BJ (cell line): ENCODE measurements at regions not wholly inside any gene's neighbourhood (a gene's known extent, or its start where the extent isn't known, plus 50 kb on each side); places are given as distances from the start of the nearest gene placed in this dataset.

Experiments
- CTCF ChIA-PET: fragments of 350-600 bp; formaldehyde crosslinking; extraction: SDS; loops from one replicate; lab custom pipeline; 2021; ENCODE audit warnings: antibody characterized with exemption, inconsistent platforms; lab: Yijun Ruan, JAX
- POLR2A ChIA-PET: fragments of 300-600 bp; sonication (Branson Sonifier 250); formaldehyde crosslinking; extraction: SDS; loops from one replicate; lab custom pipeline; 2021; ENCODE audit warnings: antibody characterized with exemption; lab: Charles Lee
- DNase-seq: peaks from one replicate; pipeline ENCODE4 v3.0.0-alpha.2; 2011; ENCODE audit warnings: low read depth
- H3K27me3 ChIP-seq: 2 replicates; pipeline ENCODE4 v1.6.0; 2011; ENCODE audit warnings: low read length; ENCODE audit not compliant: control insufficient read depth, insufficient read depth
- H3K36me3 ChIP-seq: 2 replicates; pipeline ENCODE4 v1.5.1; 2011; ENCODE audit warnings: low read length; ENCODE audit not compliant: control insufficient read depth, insufficient read depth
- H3K4me3 ChIP-seq: 2 replicates; pipeline ENCODE4 v1.5.1; 2011; ENCODE audit warnings: low read depth, mild to moderate bottlenecking, control low read depth, low read length
- TF ChIP-seq, protein P1 (sequence below): IDR thresholded peaks from 2 replicates; pipeline ENCODE4 v1.5.1; 2011; ENCODE audit warnings: low read depth, mild to moderate bottlenecking, control low read depth, inconsistent platforms, low read length, moderate library complexity; ENCODE audit not compliant: insufficient read depth

DNA sequence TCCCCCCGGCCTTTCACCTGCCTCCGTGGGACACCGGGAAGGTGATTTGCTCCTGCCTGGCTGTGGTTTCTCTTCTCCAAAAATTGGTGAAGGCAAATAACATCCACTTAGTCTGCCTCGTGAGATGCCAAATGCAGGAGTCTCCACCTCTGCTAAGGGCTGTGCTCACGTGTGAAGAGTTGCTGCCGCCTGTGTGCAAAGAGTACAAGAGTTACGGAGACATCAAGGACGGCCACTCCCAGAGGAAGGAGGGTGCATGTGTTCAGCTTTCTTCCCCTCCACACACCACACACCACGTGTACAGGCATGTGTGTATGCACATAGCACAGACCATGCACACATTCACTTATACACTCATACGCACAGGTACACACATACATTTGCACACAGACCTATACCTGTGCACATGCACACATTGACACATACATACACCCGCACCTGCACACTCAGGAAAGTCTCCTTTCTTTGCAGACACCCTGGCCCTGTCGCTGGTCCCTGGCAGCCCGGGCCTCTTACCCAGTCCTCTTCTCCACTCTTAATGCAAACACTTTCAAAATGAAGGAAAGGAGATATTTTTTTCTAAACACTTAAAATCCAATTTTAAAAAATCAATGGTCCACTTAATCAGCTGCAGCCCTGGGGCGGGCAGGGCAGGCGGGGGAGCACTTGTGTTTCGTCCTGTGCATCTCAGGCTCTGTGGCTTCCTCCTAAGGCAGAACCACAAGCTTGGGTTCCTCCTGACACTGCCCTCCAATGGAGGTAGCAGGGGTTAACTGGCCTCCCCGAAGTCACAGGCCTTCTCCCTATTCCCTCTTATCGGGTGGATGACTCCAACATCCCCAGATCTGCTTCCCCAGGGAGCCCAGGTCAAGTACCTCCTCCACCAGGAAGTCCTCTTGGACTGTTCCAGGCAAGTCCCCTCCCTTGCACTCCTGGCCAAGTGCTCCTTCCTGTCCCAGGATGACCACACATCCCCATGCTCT lies 103.0 kb downstream of the CPZ start:
- peaks cover 5% of the 10 kb centered on the region for H3K27me3 ChIP-seq
- H3K36me3 ChIP-seq, result no peaks in the 10 kb centered on the region
- ChIA-PET CTCF (no interaction called here), POLR2A (no interaction called here)
- DNase-seq, result no peak
- H3K4me3 ChIP-seq, result no peak overlapping the region
- TF ChIP-seq, protein P1, sequence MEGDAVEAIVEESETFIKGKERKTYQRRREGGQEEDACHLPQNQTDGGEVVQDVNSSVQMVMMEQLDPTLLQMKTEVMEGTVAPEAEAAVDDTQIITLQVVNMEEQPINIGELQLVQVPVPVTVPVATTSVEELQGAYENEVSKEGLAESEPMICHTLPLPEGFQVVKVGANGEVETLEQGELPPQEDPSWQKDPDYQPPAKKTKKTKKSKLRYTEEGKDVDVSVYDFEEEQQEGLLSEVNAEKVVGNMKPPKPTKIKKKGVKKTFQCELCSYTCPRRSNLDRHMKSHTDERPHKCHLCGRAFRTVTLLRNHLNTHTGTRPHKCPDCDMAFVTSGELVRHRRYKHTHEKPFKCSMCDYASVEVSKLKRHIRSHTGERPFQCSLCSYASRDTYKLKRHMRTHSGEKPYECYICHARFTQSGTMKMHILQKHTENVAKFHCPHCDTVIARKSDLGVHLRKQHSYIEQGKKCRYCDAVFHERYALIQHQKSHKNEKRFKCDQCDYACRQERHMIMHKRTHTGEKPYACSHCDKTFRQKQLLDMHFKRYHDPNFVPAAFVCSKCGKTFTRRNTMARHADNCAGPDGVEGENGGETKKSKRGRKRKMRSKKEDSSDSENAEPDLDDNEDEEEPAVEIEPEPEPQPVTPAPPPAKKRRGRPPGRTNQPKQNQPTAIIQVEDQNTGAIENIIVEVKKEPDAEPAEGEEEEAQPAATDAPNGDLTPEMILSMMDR, result no peak

DNA sequence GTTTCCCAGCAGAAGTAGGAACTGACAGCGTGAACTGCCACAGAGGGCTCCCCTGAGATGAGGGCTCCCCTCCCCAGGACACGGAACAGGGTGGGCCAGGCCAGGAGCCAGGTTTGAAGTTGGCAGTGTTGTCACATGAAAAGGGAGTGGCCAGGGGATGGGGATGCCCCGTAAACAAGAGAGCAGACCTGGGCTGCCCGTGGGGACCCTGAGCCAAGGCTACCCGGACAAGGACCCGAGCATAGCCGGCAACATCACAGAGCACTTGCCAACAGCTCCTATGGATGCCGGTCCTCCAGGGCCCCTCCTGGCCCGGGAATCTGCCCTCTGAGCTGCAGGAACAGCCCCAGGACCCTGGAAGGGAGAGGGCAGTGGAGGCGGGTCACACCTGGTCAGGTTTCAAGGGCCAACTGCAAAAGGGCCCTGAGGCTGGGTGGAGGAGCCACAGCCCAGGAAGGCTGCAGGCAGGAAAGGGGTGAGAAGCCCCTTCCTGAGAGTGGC lies 102.1 kb downstream of the CPZ start:
- DNase-seq, result no peak
- ChIA-PET POLR2A (no interaction called here), CTCF (no interaction called here)
- Histone ChIP-seq H3K36me3 (no peaks in the 10 kb centered on the region), H3K27me3 (peaks cover 3% of the 10 kb centered on the region), H3K4me3 (no peak overlapping the region)
- TF ChIP-seq, protein P1, result no peak

DNA sequence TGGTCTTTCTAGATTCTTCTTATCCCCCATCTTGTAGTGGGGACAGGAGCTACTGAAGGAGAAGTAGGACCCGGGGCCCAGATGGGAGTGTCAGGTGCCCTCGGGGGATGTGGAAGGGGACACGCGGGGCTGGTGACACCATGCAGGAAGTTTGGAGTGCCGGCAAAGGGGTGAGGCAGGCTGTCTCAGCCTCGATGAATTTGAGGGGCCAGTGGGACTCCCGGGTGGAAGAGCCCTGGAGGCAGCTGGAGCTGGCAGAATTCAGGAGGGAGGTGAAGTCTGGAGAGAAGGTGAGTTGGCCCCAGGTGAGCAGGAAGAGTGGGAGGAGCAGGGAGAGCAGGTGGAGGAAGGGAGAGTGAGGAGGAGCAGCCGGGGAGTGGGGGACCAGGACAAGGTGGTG lies 101.7 kb downstream of the CPZ start:
- peaks cover 3% of the 10 kb centered on the region; the same call in 1 of the 2 replicates for H3K27me3 ChIP-seq
- POLR2A ChIA-PET, result no interaction called here
- no peaks in the 10 kb centered on the region for H3K36me3 ChIP-seq
- TF ChIP-seq, protein P1, result no peak
- no peak overlapping the region for H3K4me3 ChIP-seq
- no peak for DNase-seq
- CTCF ChIA-PET, result no interaction called here

DNA sequence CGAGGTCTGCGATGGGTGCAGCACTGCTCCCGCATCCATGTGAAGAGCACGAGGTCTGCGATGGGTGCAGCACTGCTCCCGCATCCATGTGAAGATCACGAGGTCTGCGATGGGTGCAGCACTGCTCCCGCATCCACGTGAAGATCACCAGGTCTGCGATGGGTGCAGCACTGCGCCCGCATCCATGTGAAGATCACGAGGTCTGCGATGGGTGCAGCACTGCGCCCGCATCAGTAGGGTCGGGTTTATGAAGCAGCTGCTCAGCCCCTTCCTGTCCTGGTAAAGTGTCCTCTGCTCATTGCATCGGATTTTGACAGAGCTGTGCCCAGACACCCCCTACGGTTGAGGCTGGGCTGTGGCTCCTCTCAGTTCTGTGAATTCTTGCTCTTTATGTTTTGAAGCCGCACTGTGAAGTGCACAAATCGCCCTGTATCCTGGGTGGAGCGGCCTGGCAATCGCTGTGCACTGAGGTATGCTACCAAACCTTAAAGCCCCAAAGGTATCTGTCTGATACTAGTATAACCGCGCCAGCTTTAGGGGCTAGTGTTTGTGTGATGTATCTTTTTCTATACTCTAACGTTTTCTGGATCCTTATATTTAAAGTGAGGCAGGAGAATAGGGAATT lies 98.7 kb downstream of the CPZ start:
- H3K36me3 ChIP-seq, result no peaks in the 10 kb centered on the region
- ChIA-PET CTCF (interaction anchor here (1.4 kb wide), 1 partner anchor 10 kb away, joined by 3 read pairs; no protein-coding TSS in a partner anchor), POLR2A (no interaction called here)
- no peaks in the 10 kb centered on the region for H3K27me3 ChIP-seq
- DNase-seq, result no peak
- no peak overlapping the region for H3K4me3 ChIP-seq
- TF ChIP-seq, protein P1, result no peak
